ENCODE measurements at regions not wholly inside any gene's neighbourhood (a gene's known extent, or its start where the extent isn't known, plus 50 kb on each side); places are given as distances from the start of the nearest gene placed in this dataset.

DNA sequence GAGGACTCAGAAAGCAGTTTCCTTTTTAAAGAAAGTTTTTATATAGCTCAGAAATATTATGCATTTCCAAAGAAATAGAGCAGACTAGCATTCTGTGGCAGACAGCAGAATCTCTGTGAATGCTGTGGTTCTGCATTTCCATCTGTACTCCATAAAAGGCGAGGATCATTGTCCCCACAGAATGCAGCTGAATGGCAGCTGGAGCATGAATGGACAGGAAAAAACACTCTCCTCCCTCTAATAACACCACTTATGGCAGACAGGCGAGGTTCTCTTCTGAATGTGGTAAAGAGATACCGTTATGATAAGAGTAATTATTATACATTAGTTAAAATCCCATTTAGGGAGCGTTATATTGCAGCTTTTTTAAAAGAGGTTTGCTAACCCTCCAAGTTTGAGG lies 81.4 kb upstream of the WLS start:
- H4K20me1 ChIP-seq (ENCODE audit: insufficient read depth) = no peaks in the 10 kb centered on the region
- no peak overlapping the region for H3K27ac ChIP-seq
- no peak overlapping the region for H3K4me3 ChIP-seq (IDR thresholded peaks at IDR 0.05; ENCODE audit: insufficient read depth, low read depth, low read length)
- no peaks in the 10 kb centered on the region for H3K79me2 ChIP-seq (ENCODE audit: insufficient read depth, low read depth)
- H2AFZ ChIP-seq (ENCODE audit: low read depth) = no peak overlapping the region
- TF ChIP-seq, protein P1, sequence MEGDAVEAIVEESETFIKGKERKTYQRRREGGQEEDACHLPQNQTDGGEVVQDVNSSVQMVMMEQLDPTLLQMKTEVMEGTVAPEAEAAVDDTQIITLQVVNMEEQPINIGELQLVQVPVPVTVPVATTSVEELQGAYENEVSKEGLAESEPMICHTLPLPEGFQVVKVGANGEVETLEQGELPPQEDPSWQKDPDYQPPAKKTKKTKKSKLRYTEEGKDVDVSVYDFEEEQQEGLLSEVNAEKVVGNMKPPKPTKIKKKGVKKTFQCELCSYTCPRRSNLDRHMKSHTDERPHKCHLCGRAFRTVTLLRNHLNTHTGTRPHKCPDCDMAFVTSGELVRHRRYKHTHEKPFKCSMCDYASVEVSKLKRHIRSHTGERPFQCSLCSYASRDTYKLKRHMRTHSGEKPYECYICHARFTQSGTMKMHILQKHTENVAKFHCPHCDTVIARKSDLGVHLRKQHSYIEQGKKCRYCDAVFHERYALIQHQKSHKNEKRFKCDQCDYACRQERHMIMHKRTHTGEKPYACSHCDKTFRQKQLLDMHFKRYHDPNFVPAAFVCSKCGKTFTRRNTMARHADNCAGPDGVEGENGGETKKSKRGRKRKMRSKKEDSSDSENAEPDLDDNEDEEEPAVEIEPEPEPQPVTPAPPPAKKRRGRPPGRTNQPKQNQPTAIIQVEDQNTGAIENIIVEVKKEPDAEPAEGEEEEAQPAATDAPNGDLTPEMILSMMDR (conservative IDR thresholded peaks at IDR 0.05; ENCODE audit: low read depth, low read length) = no peak
- H3K9ac ChIP-seq = no peak overlapping the region
- no peaks in the 10 kb centered on the region for H3K27me3 ChIP-seq (ENCODE audit: insufficient read depth, low read depth)
- no peaks in the 10 kb centered on the region for H3K4me1 ChIP-seq (ENCODE audit: low read depth, poor library complexity, severe bottlenecking)
- no peaks in the 10 kb centered on the region for H3K36me3 ChIP-seq (ENCODE audit: insufficient read depth)
- no peak overlapping the region for H3K4me2 ChIP-seq

DNA sequence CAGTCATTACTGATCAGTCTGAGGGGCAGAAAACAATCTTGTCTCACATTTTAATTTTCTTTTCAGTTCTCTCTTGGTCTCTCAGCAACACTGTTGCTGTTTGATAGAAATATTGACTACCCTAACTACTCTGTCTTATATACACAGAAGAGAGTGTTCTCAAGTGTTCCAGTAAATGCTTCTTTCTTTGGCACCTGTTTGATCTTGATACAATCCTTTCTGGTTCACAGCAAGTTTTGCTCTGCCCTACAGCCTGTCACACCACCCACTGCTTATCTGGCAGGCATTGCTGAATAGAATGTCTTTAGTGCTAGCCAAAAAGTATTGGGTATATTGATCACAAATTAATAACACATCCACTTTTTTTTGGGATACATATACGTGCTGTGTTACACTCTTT lies 75.7 kb upstream of the WLS start:
- H3K27me3 ChIP-seq (ENCODE audit: insufficient read depth, low read depth) = no peaks in the 10 kb centered on the region
- H3K4me1 ChIP-seq (ENCODE audit: low read depth, poor library complexity, severe bottlenecking) = no peaks in the 10 kb centered on the region
- H3K9ac ChIP-seq = no peak overlapping the region
- no peaks in the 10 kb centered on the region for H3K36me3 ChIP-seq (ENCODE audit: insufficient read depth)
- H3K4me2 ChIP-seq = no peak overlapping the region
- no peaks in the 10 kb centered on the region for H4K20me1 ChIP-seq (ENCODE audit: insufficient read depth)
- no peak overlapping the region for H2AFZ ChIP-seq (ENCODE audit: low read depth)
- no peaks in the 10 kb centered on the region for H3K79me2 ChIP-seq (ENCODE audit: insufficient read depth, low read depth)
- H3K4me3 ChIP-seq (IDR thresholded peaks at IDR 0.05; ENCODE audit: insufficient read depth, low read depth, low read length) = no peak overlapping the region
- no peak overlapping the region for H3K27ac ChIP-seq
- TF ChIP-seq, protein P1 (conservative IDR thresholded peaks at IDR 0.05; ENCODE audit: low read depth, low read length) = no peak

DNA sequence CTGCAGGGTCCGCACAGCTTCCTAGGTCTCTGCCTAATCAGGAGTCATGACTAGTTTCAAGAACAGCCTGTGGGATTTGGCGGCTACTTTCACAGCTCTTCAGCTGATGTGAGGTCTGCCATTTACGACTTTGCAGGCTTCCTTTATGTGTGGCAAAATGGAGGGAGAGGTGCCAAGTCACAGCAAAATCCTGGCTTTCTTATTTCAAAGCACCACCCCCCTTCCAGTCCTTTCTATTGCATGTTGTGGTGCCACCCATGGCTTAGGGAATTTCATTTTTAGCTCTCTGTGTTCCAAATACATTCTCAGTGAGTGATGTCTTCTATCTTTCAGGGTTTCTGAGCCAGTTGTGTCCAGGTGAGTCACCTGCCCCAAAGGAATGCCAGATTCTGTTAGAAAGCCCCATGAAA lies 75.1 kb upstream of the WLS start:
- H3K4me2 ChIP-seq = no peak overlapping the region
- H3K9ac ChIP-seq = no peak overlapping the region

DNA sequence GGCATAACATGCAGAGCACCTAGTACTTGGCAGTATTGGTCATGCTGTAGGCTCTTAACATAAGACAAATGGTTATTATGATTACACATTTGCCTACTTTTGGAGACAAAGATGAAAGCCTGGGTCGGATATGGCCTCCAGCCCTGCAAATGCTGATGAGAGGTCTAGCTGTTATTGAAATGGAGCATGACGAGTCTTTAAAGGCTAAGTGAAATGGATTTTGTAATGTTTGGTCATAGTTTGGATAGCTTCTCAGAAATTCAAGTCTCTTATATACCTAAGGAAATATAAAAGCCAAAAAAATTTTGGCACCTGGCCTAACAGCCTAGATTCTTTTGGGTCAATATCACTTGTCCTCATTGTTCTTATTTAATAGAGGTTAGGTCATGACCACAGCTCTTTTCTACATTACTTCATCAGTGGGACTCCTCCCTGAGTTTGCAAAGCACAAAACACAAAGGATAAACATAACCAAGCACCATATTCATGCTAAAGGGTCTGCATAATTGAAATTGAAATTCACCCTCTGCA lies 69.2 kb upstream of the WLS start:
- Histone ChIP-seq H3K4me3 (IDR thresholded peaks at IDR 0.05; ENCODE audit: insufficient read depth, low read depth, low read length) (no peak overlapping the region), H3K9ac (no peak overlapping the region), H3K79me2 (ENCODE audit: insufficient read depth, low read depth) (no peaks in the 10 kb centered on the region), H3K27me3 (ENCODE audit: insufficient read depth, low read depth) (no peaks in the 10 kb centered on the region), H4K20me1 (ENCODE audit: insufficient read depth) (no peaks in the 10 kb centered on the region), H3K36me3 (ENCODE audit: insufficient read depth) (no peaks in the 10 kb centered on the region), H3K4me1 (ENCODE audit: low read depth, poor library complexity, severe bottlenecking) (no peaks in the 10 kb centered on the region), H3K27ac (no peak overlapping the region), H3K4me2 (no peak overlapping the region), H2AFZ (ENCODE audit: low read depth) (no peak overlapping the region)
- TF ChIP-seq, protein P1 (conservative IDR thresholded peaks at IDR 0.05; ENCODE audit: low read depth, low read length) = no peak

More for the DNA sequence above, 75.1 kb upstream of the WLS start:
- Histone ChIP-seq H3K4me3 (IDR thresholded peaks at IDR 0.05; ENCODE audit: insufficient read depth, low read depth, low read length) (no peak overlapping the region), H3K36me3 (ENCODE audit: insufficient read depth) (no peaks in the 10 kb centered on the region), H3K79me2 (ENCODE audit: insufficient read depth, low read depth) (no peaks in the 10 kb centered on the region), H3K27ac (no peak overlapping the region), H4K20me1 (ENCODE audit: insufficient read depth) (no peaks in the 10 kb centered on the region), H3K27me3 (ENCODE audit: insufficient read depth, low read depth) (no peaks in the 10 kb centered on the region), H2AFZ (ENCODE audit: low read depth) (no peak overlapping the region), H3K4me1 (ENCODE audit: low read depth, poor library complexity, severe bottlenecking) (no peaks in the 10 kb centered on the region)
- TF ChIP-seq, protein P1 (conservative IDR thresholded peaks at IDR 0.05; ENCODE audit: low read depth, low read length) = no peak

All from KMS-11 (cell line).